Adrenal gland (tissue), 5 donors: ENCODE measurements at regions not wholly inside any gene's neighbourhood (a gene's known extent, or its start where the extent isn't known, plus 50 kb on each side); places are given as distances from the start of the nearest gene placed in this dataset.

Experiments
- CTCF ChIP-seq, 6 experiments: fragments of 450-650 bp in 4 of 6; fragments of 200-600 bp in 2 of 6; sonication (generic) in 1 of 6; IDR thresholded peaks; 1 replicate in 5 of 6; 2 replicates in 1 of 6; pipeline versions ENCODE4 v1.5.1 to v1.8.0; 2016 to 2021; ENCODE audit warnings: antibody characterized with exemption in 6 of 6, mild to moderate bottlenecking in 2 of 6, moderate library complexity in 1 of 6
- POLR2A ChIP-seq, 2 donors: fragments of 450-650 bp; IDR thresholded peaks; one replicate each; pipeline ENCODE4 v1.6.1; 2017; ENCODE audit warnings: antibody characterized with exemption in 2 of 2, mild to moderate bottlenecking in 2 of 2, moderate library complexity in 1 of 2
- donor health status: DM: no; HTN: no; CAD: no.

- TF ChIP-seq CTCF (IDR thresholded peaks at IDR 0.05) (no peak), POLR2A (IDR thresholded peaks at IDR 0.05) (no peak)
Observed at GRCh38 chr7:110130669-110131068, 960.3 kb upstream of the LRRN3 start.
